ENCODE measurements at regions not wholly inside any gene's neighbourhood (a gene's known extent, or its start where the extent isn't known, plus 50 kb on each side); places are given as distances from the start of the nearest gene placed in this dataset.

GRCh38 chr5:98563885-98564653 is 209.4 kb upstream of the RGMB start:
- no peak for DNase-seq (ENCODE audit: low spot score)

- no peak for DNase-seq (ENCODE audit: low spot score)
These were observed 208.6 kb upstream of the RGMB start for GRCh38 chr5:98564836-98565235.

DNA sequence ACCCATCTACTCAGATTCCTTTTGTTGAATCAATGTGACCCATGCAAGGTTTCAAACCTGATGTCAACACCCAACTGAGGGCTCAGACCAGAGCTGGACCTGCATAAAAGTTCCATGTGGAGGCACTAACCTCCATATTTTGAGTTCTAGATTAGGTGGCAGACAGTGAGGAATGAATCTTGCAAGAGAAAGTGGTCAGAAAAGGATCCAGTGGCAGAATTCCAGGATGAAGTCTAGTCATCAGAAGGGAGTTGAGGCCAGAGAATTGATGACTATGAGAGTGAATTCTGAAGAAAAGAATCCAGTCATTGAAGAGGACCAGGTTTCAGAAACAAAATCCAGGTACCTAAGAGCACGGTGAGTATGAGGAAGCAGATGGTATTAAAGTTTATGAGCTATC is 205.1 kb upstream of the RGMB start:
- peak; percentile 3 for DNase-seq (ENCODE audit: low spot score)

DNA sequence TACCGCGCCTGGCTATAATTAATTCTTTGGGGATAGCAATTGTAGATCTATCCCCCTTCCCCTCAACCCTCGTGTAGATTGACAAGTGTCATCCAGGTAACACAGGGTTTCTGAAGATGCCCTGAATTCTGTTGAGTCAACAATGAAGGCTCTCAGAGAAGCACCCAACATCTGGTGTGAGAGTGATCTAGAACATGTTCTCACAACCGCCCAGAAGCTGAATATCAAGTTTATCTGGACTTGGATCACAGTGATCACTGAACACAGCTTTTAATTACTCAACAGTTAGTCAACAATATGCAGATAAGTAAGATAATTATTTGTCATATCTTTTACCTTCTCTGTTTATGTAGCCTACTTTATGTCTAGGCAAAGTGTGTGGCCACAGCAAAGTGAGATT is 204.2 kb upstream of the RGMB start:
- no peak for DNase-seq (ENCODE audit: low spot score)

DNA sequence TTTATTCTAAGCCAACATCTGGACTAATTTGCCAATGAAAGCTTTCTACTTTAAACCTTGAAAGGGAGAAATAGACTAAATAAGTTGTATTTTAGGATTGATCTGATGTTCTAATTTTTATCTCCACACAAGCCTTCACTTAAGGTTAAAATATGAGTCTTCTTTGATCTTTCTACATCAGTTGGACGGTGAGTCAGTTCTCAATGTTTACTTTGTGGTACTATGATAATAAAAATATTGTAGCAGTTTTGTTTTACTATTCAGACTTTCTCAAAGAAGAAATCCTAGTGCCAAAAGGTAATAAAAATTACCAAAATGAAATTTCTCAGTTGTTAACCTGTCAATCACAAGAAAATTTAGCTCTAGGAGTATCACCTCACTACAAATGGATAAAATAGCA is 203.5 kb upstream of the RGMB start:
- peak; percentile 3 for DNase-seq (ENCODE audit: low spot score)

DNA sequence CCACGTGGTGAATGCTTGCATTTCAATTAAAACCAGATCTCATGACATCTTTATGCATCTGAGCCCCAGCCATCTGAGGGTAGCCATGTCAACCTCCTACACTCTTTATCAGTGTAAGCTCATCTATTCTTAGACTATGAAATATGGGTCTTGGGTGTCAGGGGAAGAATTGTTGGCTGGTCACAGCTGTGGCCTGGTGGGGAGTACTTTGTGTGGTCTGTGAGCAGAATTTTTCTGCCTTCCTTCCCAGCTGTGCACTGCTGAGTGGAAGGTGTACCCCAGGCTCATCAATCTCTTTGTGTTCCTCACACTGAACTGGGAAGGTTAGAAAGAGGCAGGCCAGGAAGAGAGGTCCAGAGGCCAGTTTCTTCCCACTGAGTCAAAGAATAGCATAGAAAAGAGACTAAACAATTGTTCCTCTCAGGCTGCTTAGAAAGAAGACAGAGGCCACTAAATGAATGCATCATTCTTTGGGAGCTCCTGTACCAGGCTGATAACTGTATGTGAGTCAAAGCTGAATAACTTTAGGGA is 202.7 kb upstream of the RGMB start:
- DNase-seq (ENCODE audit: low spot score) = no peak

DNA sequence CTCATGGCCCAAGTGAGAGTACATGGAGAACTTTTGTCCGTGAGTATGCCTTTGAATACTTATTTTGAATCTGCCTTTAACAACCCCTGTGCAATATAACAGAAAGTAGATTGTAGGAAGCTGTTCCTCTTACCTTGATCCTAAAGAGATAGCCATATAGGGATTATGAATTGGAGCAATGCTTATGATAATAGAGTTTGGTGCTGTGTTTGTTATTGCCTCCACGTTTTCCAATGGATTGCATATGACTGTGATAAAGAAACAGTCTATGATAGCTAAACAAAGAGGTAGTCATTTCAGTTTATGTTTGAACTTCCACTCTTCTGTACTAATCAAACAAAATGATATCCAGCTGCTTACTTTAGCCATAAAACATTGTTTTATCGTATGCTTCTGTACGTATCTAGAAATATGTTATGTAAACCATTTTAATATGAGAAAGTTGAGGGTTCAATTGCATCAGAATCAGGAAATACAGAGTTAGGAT is 199.6 kb upstream of the RGMB start:
- DNase-seq (ENCODE audit: low spot score) = no peak

GRCh38 chr5:98576275-98576674 is 197.2 kb upstream of the RGMB start:
- no peak for DNase-seq (ENCODE audit: low spot score)

- DNase-seq (ENCODE audit: low spot score) = no peak
These were observed 195.0 kb upstream of the RGMB start for GRCh38 chr5:98578438-98578837.

DNA sequence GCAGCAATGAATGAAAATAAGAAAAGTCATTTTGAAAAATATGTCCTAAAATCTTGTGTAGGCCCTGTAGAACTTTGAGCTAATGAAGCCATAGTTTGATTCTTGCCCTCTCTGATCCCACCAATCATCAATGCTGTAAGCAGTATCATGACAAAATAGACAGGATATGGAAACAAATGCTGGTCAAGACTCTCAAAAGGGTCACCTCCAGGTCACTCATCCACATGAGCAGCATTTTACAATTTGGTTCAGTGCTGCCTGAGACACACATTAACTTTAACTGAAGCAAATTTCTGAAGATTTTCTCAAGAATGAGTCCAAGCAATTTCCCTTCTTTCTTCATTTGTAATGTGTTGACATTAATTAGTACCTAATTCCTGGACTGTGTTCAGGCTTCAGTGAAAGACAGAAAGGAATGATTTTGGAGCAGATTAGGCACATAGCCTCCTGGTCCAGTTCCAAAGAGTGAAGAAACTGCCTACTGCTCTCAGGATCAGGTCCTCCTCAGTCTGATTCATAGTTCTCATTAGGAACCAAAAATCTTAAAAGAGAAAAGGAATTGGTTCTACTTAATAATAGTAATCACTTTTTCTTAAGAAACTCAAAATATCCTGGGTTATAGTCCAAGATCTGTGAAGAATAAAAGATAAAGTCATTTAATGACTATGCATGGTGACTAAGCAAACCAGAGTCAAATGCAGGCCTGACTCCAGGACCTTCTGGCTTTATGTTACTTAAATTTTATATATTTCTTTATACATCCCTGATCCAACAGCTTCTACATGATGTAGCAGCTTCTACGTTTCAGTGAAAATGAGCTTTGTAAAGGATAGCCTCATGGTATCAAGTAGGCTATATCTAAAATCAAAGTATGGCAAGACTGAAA is 192.1 kb upstream of the RGMB start:
- DNase-seq (ENCODE audit: low spot score) = no peak

- no peak for DNase-seq (ENCODE audit: low spot score)
These were observed 189.9 kb upstream of the RGMB start for GRCh38 chr5:98583586-98583985.

DNA sequence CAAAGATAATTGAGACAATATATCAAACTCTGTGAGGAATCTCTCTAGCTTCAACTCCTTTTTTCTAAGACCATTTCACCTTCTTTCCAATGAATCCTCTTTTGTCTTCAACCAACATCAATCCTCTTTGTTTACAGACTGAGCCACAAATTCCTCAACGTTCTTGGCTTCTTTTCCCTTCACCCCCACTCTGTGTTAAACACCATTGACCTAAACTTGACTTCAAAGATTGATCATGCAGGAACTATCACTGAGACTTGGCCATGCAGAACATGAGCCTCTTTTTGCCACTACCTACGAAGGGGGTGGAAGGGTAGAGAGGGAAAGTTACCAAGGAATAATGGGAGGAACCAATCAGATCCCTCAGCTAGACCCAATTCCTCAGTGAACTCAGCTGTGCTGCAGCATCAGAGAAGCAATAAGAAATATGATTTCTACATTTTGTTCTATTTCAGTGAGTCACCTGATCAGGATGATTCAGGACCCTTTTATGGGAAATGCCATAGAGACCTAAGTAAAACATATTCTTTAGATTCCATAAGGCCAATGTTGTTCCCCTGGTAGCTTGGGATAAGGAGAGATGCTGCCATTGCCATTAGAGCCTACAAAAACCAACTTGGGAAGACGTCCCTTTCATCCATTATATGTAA is 187.7 kb upstream of the RGMB start:
- peak; percentile 54 for DNase-seq (ENCODE audit: low spot score)

DNA sequence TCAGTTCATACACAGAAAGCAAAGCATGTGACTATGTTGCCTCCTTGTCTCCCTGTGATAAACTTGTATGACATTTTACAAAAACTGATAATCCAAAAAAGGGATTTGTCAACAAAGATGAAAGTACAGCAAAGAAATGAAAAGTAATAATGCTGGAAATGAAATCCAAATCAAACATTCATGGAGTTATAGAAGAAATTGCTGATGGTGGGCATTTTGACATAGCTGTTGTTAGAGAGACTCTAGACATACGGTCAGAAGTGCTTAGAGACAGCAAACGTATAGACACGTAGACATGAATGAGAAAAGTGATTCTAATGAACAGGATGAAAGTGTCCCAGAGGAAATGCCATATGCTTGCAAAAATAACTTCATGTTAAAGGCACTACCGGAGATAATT is 186.9 kb upstream of the RGMB start:
- DNase-seq (ENCODE audit: low spot score) = no peak

DNA sequence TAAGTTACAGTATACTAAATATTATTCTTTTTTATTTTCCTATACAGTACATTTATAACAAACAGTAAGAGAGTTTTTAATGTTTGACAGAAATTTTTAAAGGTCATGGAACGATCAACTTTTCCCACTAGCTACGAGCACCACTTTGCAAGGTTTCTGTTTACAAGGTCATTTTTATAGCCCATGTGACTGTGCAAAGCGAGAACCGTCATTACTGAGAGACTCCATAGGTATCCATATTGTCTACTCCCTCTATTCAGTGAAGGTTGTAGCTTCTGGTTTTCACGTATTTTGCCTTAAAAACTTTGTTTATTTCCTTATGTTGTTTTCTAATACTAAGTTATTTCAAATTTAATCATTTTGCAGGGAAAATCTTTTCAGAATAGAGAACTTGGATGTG is 186.3 kb upstream of the RGMB start:
- no peak for DNase-seq (ENCODE audit: low spot score)

DNA sequence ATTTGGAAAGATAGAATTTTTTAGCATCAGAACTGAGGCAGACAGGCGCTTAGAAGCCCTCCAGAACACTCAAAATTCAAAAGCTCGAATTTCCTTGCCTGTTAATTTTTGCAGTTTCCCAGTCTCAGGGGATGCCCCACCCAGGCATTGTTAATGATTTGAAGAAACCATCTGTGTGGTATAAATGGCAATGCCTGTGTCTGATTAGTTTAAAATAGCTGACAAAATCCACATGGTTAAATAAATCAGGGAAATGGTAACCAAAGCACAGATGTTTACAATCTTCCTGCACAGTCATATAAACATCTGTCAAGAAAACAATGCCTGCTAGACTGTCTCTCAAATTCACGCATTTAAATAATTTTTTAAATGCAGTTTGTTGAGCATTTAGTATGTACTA is 185.2 kb upstream of the RGMB start:
- no peak for DNase-seq (ENCODE audit: low spot score)

DNA sequence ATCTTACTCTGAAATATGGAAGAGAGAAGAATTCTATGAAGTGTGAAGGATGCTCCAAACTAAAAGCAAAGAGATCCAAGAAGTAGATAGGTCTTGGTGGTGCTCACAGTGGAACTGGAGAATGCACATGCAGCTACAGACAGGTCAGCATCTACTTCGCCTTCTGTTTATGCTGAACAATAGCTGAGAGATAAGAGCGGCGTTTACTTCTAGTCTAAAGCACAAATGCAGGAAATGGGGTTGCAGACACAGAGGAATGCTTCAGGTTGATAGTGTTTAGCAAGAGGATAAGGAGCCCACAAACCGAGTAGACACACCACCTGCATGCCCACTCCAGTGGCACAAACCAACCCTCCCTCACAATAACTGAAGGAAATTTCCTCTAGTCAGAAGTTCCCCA is 180.0 kb upstream of the RGMB start:
- no peak for DNase-seq (ENCODE audit: low spot score)

DNA sequence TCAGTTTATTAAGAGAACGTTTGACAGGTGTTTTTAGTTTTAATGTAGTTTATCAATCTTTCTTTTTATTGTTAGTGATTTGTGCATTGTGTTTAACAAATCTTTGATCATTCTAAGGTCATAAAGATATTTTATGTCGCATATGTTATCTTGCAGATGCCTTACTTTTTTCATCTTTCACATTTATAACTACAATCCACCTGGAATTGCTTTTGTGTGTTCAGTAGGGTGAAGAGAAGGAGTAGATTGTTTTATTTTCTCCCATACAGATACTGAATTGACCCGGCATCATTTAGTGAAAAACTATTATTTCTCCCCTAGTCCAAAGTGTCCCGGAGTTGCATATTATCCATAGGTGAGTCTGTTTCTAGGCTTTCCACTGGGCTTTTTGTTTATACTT is 179.4 kb upstream of the RGMB start:
- DNase-seq (ENCODE audit: low spot score) = no peak

DNA sequence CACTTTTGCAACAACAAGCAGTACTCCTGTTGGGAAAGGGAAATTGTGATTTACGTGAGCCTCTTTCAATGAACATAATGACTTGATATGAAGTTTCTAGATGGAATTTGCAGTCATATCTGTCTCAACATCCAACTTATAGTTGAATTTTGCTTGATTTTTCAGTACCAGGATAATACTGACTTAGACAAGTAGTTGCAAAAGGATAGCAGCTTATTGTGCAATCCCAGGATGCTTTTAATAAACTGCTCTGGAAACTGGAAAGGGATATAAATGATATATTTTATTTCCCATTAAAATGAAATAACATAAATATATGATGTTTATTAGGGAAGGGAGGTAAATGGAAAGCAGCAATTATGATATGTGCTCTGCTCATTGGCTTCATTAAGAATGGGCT is 174.4 kb upstream of the RGMB start:
- no peak for DNase-seq (ENCODE audit: low spot score)

DNA sequence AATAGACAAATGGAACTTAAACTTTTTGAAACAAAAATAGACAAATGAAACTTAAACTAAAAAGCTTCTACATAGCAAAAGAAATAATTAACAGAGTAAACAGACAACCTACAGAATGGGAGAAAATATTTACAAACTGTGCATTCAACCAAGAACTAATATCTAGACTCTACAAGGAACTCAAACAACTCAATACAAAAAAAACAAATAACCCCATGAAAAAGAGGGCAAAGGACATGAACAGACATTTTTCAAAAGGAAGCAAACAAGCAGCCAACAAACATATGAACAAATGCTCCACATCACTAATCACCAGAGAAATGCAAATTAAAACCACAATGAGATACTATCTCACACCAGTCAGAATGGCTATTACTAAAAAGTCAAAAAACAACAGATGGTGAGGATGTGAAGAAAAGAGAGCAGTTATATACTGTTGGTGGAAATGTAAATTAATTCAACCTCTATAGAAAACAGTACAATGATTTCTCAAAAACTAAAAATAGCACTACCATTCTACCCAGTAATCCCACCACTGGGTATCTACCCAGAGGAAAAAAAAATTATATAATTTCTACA is 170.8 kb upstream of the RGMB start:
- DNase-seq (ENCODE audit: low spot score) = no peak

- no peak for DNase-seq (ENCODE audit: low spot score)
These were observed 170.0 kb upstream of the RGMB start for GRCh38 chr5:98603456-98603855.

- no peak for DNase-seq (ENCODE audit: low spot score)
These were observed 169.2 kb upstream of the RGMB start for GRCh38 chr5:98604301-98604700.
